H1 (cell line): ENCODE measurements at regions not wholly inside any gene's neighbourhood (a gene's known extent, or its start where the extent isn't known, plus 50 kb on each side); places are given as distances from the start of the nearest gene placed in this dataset.

Experiments used
- CTCF ChIA-PET: fragments of 300-600 bp; sonication (Branson Sonifier 250); formaldehyde crosslinking; loops from one replicate; lab custom pipeline; 2021; ENCODE audit not compliant: partially characterized antibody; lab: Charles Lee
- POLR2A ChIA-PET: fragments of 300-600 bp; sonication (Branson Sonifier 250); formaldehyde crosslinking; loops from one replicate; lab custom pipeline; 2021; ENCODE audit warnings: inconsistent platforms; ENCODE audit not compliant: partially characterized antibody; lab: Charles Lee
- DNase-seq, 2 experiments: peaks; one replicate each; pipeline versions ENCODE4 v3.0.0 to v3.0.0-alpha.2; 2010 to 2022; ENCODE audit warnings: low spot score in 2 of 2, low read depth in 1 of 2, mixed read lengths in 1 of 2
- FAIRE-seq: peaks from 2 replicates; lab custom pipeline; 2011; peaks lifted over from hg19 to GRCh38; lab: Jason Lieb, UNC
- H2AFZ ChIP-seq: 2 replicates; pipeline ENCODE4 v1.8.1; 2012; ENCODE audit warnings: low read length, inconsistent platforms
- H2AK5ac ChIP-seq: 2 replicates; pipeline ENCODE4 v1.6.1; 2013; ENCODE audit warnings: low read depth, low read length
- H2BK120ac ChIP-seq: replicated peaks from 2 replicates; pipeline ENCODE3; 2013; ENCODE audit warnings: low read depth, low read length, inconsistent platforms
- H2BK12ac ChIP-seq: 2 replicates; pipeline ENCODE4 v1.6.1; 2013; ENCODE audit warnings: low read depth, low read length
- H2BK15ac ChIP-seq: 2 replicates; pipeline ENCODE4 v1.6.1; 2013; ENCODE audit warnings: low read length
- H2BK20ac ChIP-seq: 2 replicates; pipeline ENCODE4 v1.6.1; 2013; ENCODE audit warnings: low read length
- H2BK5ac ChIP-seq: 2 replicates; pipeline ENCODE4 v1.6.1; 2013; ENCODE audit warnings: low read depth, low read length
- H3K14ac ChIP-seq: 2 replicates; pipeline ENCODE4 v1.6.1; 2013; ENCODE audit warnings: inconsistent platforms; ENCODE audit not compliant: insufficient read length
- H3K18ac ChIP-seq: 2 replicates; pipeline ENCODE4 v1.6.1; 2013; ENCODE audit warnings: low read length; ENCODE audit errors: extremely low read depth
- H3K23ac ChIP-seq: 2 replicates; pipeline ENCODE4 v1.6.1; 2013; ENCODE audit warnings: inconsistent platforms; ENCODE audit not compliant: insufficient read length
- H3K23me2 ChIP-seq: 2 replicates; pipeline ENCODE4 v1.6.1; 2013; ENCODE audit warnings: low read depth, low read length
- H3K27ac ChIP-seq: 2 replicates; pipeline ENCODE4 v1.6.1; 2011; ENCODE audit warnings: low read depth, low read length, inconsistent platforms
- H3K27me3 ChIP-seq, 4 experiments: replicated peaks in 1 of 4; 1 replicate in 1 of 4; 2 replicates in 3 of 4; pipeline versions ENCODE4 v1.6.1 to v1.8.1; 2011 to 2013; ENCODE audit warnings: low read length in 3 of 4, mild to moderate bottlenecking in 3 of 4, inconsistent platforms in 2 of 4, mixed read lengths in 2 of 4, moderate library complexity in 1 of 4; ENCODE audit not compliant: control insufficient read depth in 3 of 4, insufficient read depth in 3 of 4; ENCODE audit errors: extremely low read depth in 1 of 4
- H3K36me3 ChIP-seq, 4 experiments: 2 replicates each; pipeline versions ENCODE4 v1.6.1 to v1.8.1; 2011 to 2013; ENCODE audit warnings: mild to moderate bottlenecking in 4 of 4, low read length in 3 of 4, moderate library complexity in 2 of 4, control low read depth in 1 of 4, inconsistent platforms in 1 of 4; ENCODE audit not compliant: insufficient read depth in 4 of 4, control insufficient read depth in 2 of 4
- H3K4ac ChIP-seq: replicated peaks from 2 replicates; pipeline ENCODE3; 2013; ENCODE audit warnings: low read length, low read depth, mixed read lengths, inconsistent platforms; ENCODE audit not compliant: insufficient read length
- H3K4me1 ChIP-seq, 4 experiments: replicated peaks in 1 of 4; 1 replicate in 1 of 4; 2 replicates in 3 of 4; pipeline versions ENCODE4 v1.6.1 to v1.8.1; 2011 to 2013; ENCODE audit warnings: low read length in 3 of 4, inconsistent platforms in 2 of 4, mixed read lengths in 1 of 4; ENCODE audit not compliant: insufficient read depth in 4 of 4, control insufficient read depth in 3 of 4
- H3K4me2 ChIP-seq, 2 experiments: 2 replicates each; pipeline versions ENCODE4 v1.6.1 to v1.8.1; 2011 to 2013; ENCODE audit warnings: low read depth in 2 of 2, low read length in 2 of 2, control low read depth in 1 of 2, inconsistent platforms in 1 of 2, mild to moderate bottlenecking in 1 of 2; ENCODE audit not compliant: insufficient read depth in 1 of 2
- H3K4me3 ChIP-seq, 4 experiments: fragments of 200-600, 300-600 bp in 1 of 4; sonication (generic), shearing (Covaris generic), sonication (Bioruptor Twin) in 1 of 4; 2 replicates each; pipeline versions ENCODE4 v1.5.1 to v1.8.1; 2011 to 2016; ENCODE audit warnings: low read length in 4 of 4, low read depth in 3 of 4, control low read depth in 2 of 4, inconsistent platforms in 2 of 4, mild to moderate bottlenecking in 2 of 4, mixed read lengths in 1 of 4, moderate library complexity in 1 of 4; ENCODE audit not compliant: insufficient read depth in 2 of 4; ENCODE audit errors: extremely low read depth in 1 of 4
- H3K56ac ChIP-seq: replicated peaks from 2 replicates; pipeline ENCODE3; 2013; ENCODE audit warnings: low read depth, mild to moderate bottlenecking, mixed read lengths, low read length, inconsistent platforms; ENCODE audit not compliant: insufficient read length
- H3K79me1 ChIP-seq: 2 replicates; pipeline ENCODE4 v1.6.1; 2013; ENCODE audit warnings: low read depth, low read length, control low read depth
- H3K79me2 ChIP-seq, 2 experiments: 2 replicates each; pipeline versions ENCODE4 v1.6.1 to v1.8.1; 2012 to 2013; ENCODE audit warnings: low read length in 2 of 2, mild to moderate bottlenecking in 2 of 2, inconsistent platforms in 1 of 2; ENCODE audit not compliant: insufficient read depth in 2 of 2, control insufficient read depth in 1 of 2
- H3K9ac ChIP-seq, 4 experiments: replicated peaks in 1 of 4; 1 replicate in 1 of 4; 2 replicates in 3 of 4; pipeline versions ENCODE4 v1.6.1 to v1.8.1; 2011 to 2013; ENCODE audit warnings: low read depth in 3 of 4, low read length in 3 of 4, control low read depth in 2 of 4, mild to moderate bottlenecking in 2 of 4, moderate library complexity in 2 of 4, inconsistent platforms in 1 of 4; ENCODE audit errors: extremely low read depth in 1 of 4
- H3K9me3 ChIP-seq, 2 experiments: 2 replicates each; pipeline versions ENCODE4 v1.6.1 to v1.8.1; 2012 to 2013; ENCODE audit warnings: mild to moderate bottlenecking in 2 of 2, moderate library complexity in 2 of 2, control low read depth in 1 of 2, inconsistent platforms in 1 of 2, low read depth in 1 of 2, low read length in 1 of 2, mixed read lengths in 1 of 2; ENCODE audit not compliant: insufficient read depth in 2 of 2
- H4K20me1 ChIP-seq, 2 experiments: replicated peaks in 1 of 2; 2 replicates each; pipeline versions ENCODE3 to v1.8.1; 2011 to 2013; ENCODE audit warnings: inconsistent platforms in 2 of 2, low read length in 2 of 2, mild to moderate bottlenecking in 1 of 2; ENCODE audit not compliant: insufficient read depth in 2 of 2, control insufficient read depth in 1 of 2
- H4K5ac ChIP-seq: 2 replicates; pipeline ENCODE4 v1.6.1; 2013; ENCODE audit warnings: low read length, low read depth, mixed read lengths, inconsistent platforms; ENCODE audit not compliant: insufficient read length
- H4K8ac ChIP-seq: 2 replicates; pipeline ENCODE4 v1.8.0; 2013; ENCODE audit warnings: mild to moderate bottlenecking, moderate library complexity, low read length, inconsistent platforms; ENCODE audit not compliant: insufficient read depth; ENCODE audit errors: extremely low read depth
- H4K91ac ChIP-seq: replicated peaks from 2 replicates; pipeline ENCODE3; 2013; ENCODE audit warnings: low read length, mixed read lengths, inconsistent platforms; ENCODE audit not compliant: insufficient read length
- BRCA1 ChIP-seq: IDR thresholded peaks from 2 replicates; pipeline ENCODE4 v1.6.1; 2012; ENCODE audit warnings: low read depth, low read length, improper control_type of control experiment
- CBX8 ChIP-seq: fragments of 300-800, 300-1000 bp; sonication (generic); IDR thresholded peaks from 2 replicates; pipeline ENCODE4 v1.7.1; 2016; ENCODE audit warnings: low read depth, low read length, borderline replicate concordance
- EP300 ChIP-seq, 2 experiments: IDR thresholded peaks; 1 replicate in 1 of 2; 2 replicates in 1 of 2; pipeline ENCODE4 v1.6.1; 2011 to 2012; ENCODE audit warnings: low read depth in 2 of 2, low read length in 2 of 2, mild to moderate bottlenecking in 2 of 2, borderline replicate concordance in 1 of 2, inconsistent platforms in 1 of 2, moderate library complexity in 1 of 2
- GABPA ChIP-seq: IDR thresholded peaks from 2 replicates; pipeline ENCODE4 v1.6.1; 2011; ENCODE audit warnings: mild to moderate bottlenecking, low read length, moderate library complexity, borderline replicate concordance; ENCODE audit not compliant: insufficient read depth
- GTF2F1 ChIP-seq: IDR thresholded peaks from 2 replicates; pipeline ENCODE4 v1.6.1; 2012; ENCODE audit warnings: low read depth, low read length, improper control_type of control experiment, borderline replicate concordance
- HDAC2 ChIP-seq, 2 experiments: fragments of 300-600 bp in 1 of 2; sonication (generic) in 1 of 2; IDR thresholded peaks; 2 replicates each; pipeline ENCODE4 v1.6.1; 2011 to 2012; ENCODE audit warnings: low read depth in 2 of 2, low read length in 2 of 2, mild to moderate bottlenecking in 2 of 2, moderate library complexity in 2 of 2, borderline replicate concordance in 1 of 2, inconsistent platforms in 1 of 2
- KDM4A ChIP-seq: IDR thresholded peaks from one replicate; pipeline ENCODE4 v1.7.1; 2012; ENCODE audit warnings: low read depth, mild to moderate bottlenecking, moderate library complexity, low read length, inconsistent platforms; ENCODE audit not compliant: severe bottlenecking
- POLR2AphosphoS5 ChIP-seq: IDR thresholded peaks from 2 replicates; pipeline ENCODE4 v1.6.1; 2011; ENCODE audit warnings: low read depth, low read length
- TCF12 ChIP-seq: IDR thresholded peaks from 2 replicates; pipeline ENCODE4 v1.6.1; 2011; ENCODE audit warnings: low read depth, mild to moderate bottlenecking, low read length
- WGBS, 2 experiments: shearing (Covaris generic) in 1 of 2; methylation state at CpG; one replicate each; pipeline versions ENCODE4 v1.1.6 to v1.1.7; 2013 to 2015; ENCODE audit warnings: low lambda C conversion rate in 2 of 2, mixed read lengths in 2 of 2, inconsistent platforms in 1 of 2, low coverage in 1 of 2, missing lambda C conversion rate in 1 of 2; ENCODE audit not compliant: insufficient replicate concordance in 2 of 2, insufficient coverage in 1 of 2, insufficient read length in 1 of 2; ENCODE audit errors: extremely low coverage in 1 of 2, missing lambda C conversion rate in 1 of 2; 5-methylcytosine and 5-hydroxymethylcytosine counted together

GRCh38 chrX:30992381-30992904 is 79.4 kb downstream of the FTHL17 start:
- Histone ChIP-seq H2BK120ac (no peak overlapping the region), H3K23ac (no peak overlapping the region), H3K27me3 (no peaks in the 10 kb centered on the region), H3K23me2 (no peaks in the 10 kb centered on the region), H3K27ac (no peak overlapping the region), H4K8ac (no peak overlapping the region), H3K9ac (no peak overlapping the region), H3K9me3 (no peaks in the 10 kb centered on the region), H2BK12ac (no peak overlapping the region)
- TF ChIP-seq EP300 (IDR thresholded peaks at IDR 0.05; ENCODE audit: borderline replicate concordance in 1 of 2, low read depth in 2 of 2, low read length in 2 of 2) (no peak), HDAC2 (IDR thresholded peaks at IDR 0.05; ENCODE audit: borderline replicate concordance in 1 of 2, low read depth in 2 of 2, low read length in 2 of 2) (no peak), BRCA1 (no peak), GTF2F1 (no peak), KDM4A (no peak), POLR2AphosphoS5 (no peak), TCF12 (no peak), GABPA (no peak), CBX8 (no peak)
- TF ChIP-seq, all 59 proteins: peak for 0
- FAIRE-seq: no peak
- Histone ChIP-seq H2AFZ (no peak overlapping the region), H4K5ac (no peak overlapping the region), H3K56ac (no peak overlapping the region), H3K18ac (no peak overlapping the region), H3K79me2 (no peaks in the 10 kb centered on the region), H4K20me1 (no peaks in the 10 kb centered on the region), H3K4me1 (no peaks in the 10 kb centered on the region), H2BK15ac (no peak overlapping the region), H2BK5ac (no peak overlapping the region), H3K14ac (no peak overlapping the region), H2AK5ac (no peak overlapping the region), H3K79me1 (no peaks in the 10 kb centered on the region), H3K4me3 (no peak overlapping the region), H3K4ac (no peak overlapping the region), H2BK20ac (no peak overlapping the region), H4K91ac (no peak overlapping the region), H3K4me2 (no peak overlapping the region), H3K36me3 (no peaks in the 10 kb centered on the region)
- CTCF ChIA-PET: no interaction called here
- DNase-seq: no peak
- POLR2A ChIA-PET: no interaction called here
- WGBS, 2 experiments: 81% methylated on average over 4 of the region's 4 CpGs; no CpG with 5 or more reads in 1 of the 2 experiments
